IMR-90 (cell line): ENCODE measurements at regions not wholly inside any gene's neighbourhood (a gene's known extent, or its start where the extent isn't known, plus 50 kb on each side); places are given as distances from the start of the nearest gene placed in this dataset.

Experiments
- BHLHE40 ChIP-seq: fragments of 150-350 bp; IDR thresholded peaks from 2 replicates; pipeline ENCODE4 v1.6.1; 2016; ENCODE audit warnings: mild to moderate bottlenecking, low read depth, low read length
- CEBPB ChIP-seq: IDR thresholded peaks from 2 replicates; pipeline ENCODE4 v1.6.1; 2012; ENCODE audit warnings: low read depth, low read length, improper control_type of control experiment
- CHD1 ChIP-seq: IDR thresholded peaks from 2 replicates; pipeline ENCODE4 v1.6.1; 2012; ENCODE audit warnings: low read depth, low read length, improper control_type of control experiment
- MAFK ChIP-seq: IDR thresholded peaks from 2 replicates; pipeline ENCODE4 v1.6.1; 2012; ENCODE audit warnings: low read depth, low read length, improper control_type of control experiment
- MXI1 ChIP-seq: IDR thresholded peaks from 2 replicates; pipeline ENCODE4 v1.6.1; 2012; ENCODE audit warnings: low read depth, mild to moderate bottlenecking, low read length, moderate library complexity, borderline replicate concordance
- NFE2L2 ChIP-seq: fragments of 150-350 bp; IDR thresholded peaks from 2 replicates; pipeline ENCODE4 v1.6.1; 2016; ENCODE audit warnings: low read depth, mild to moderate bottlenecking, low read length
- POLR2A ChIP-seq: IDR thresholded peaks from 2 replicates; pipeline ENCODE4 v1.6.1; 2012; ENCODE audit warnings: mild to moderate bottlenecking, low read depth, low read length
- RAD21 ChIP-seq: IDR thresholded peaks from 2 replicates; pipeline ENCODE4 v1.6.1; 2012; ENCODE audit warnings: low read length, improper control_type of control experiment
- RCOR1 ChIP-seq: IDR thresholded peaks from 2 replicates; pipeline ENCODE4 v1.6.1; 2012; ENCODE audit warnings: mild to moderate bottlenecking, low read length, improper control_type of control experiment; ENCODE audit not compliant: insufficient replicate concordance
- RFX5 ChIP-seq: IDR thresholded peaks from 2 replicates; pipeline ENCODE4 v1.8.0; 2012; ENCODE audit warnings: low read depth, mild to moderate bottlenecking, low read length, moderate library complexity
- SMC3 ChIP-seq: fragments of 150-350 bp; IDR thresholded peaks from 2 replicates; pipeline ENCODE4 v1.6.1; 2016; ENCODE audit warnings: low read depth, mild to moderate bottlenecking, antibody characterized with exemption, low read length, moderate library complexity
- TF ChIP-seq, protein P1 (sequence below): conservative IDR thresholded peaks from 2 replicates; pipeline ENCODE4 v1.5.1; 2012; ENCODE audit warnings: mild to moderate bottlenecking, low read depth, low read length, improper control_type of control experiment
- TF ChIP-seq, protein P2 (sequence below): fragments of 150-350 bp; IDR thresholded peaks from 2 replicates; pipeline ENCODE4 v1.6.1; 2017; ENCODE audit warnings: mild to moderate bottlenecking, antibody characterized with exemption, low read length, low read depth

DNA sequence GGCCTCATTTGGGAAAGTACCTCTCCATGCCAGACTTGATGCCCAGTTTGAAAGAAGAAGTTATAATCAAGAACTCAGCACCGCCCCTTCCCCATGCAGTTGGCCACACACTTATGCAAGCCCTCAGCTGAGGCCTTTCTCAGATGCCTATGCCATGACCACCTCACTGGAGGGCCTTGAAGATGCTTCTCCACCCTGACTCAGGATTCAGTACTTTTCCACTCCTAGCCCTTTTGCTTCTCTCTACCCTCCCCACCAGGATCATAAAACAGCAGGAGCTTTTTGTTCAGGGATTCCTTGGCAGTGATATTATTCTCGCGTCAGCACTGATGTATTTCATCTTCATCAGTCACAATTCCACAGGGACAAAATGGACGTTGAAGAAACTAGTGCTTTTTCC is 313.5 kb downstream of the PYDC2 start:
- TF ChIP-seq, protein P1, sequence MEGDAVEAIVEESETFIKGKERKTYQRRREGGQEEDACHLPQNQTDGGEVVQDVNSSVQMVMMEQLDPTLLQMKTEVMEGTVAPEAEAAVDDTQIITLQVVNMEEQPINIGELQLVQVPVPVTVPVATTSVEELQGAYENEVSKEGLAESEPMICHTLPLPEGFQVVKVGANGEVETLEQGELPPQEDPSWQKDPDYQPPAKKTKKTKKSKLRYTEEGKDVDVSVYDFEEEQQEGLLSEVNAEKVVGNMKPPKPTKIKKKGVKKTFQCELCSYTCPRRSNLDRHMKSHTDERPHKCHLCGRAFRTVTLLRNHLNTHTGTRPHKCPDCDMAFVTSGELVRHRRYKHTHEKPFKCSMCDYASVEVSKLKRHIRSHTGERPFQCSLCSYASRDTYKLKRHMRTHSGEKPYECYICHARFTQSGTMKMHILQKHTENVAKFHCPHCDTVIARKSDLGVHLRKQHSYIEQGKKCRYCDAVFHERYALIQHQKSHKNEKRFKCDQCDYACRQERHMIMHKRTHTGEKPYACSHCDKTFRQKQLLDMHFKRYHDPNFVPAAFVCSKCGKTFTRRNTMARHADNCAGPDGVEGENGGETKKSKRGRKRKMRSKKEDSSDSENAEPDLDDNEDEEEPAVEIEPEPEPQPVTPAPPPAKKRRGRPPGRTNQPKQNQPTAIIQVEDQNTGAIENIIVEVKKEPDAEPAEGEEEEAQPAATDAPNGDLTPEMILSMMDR, result no peak
- no peak for TF ChIP-seq RFX5
- TF ChIP-seq, protein P2, sequence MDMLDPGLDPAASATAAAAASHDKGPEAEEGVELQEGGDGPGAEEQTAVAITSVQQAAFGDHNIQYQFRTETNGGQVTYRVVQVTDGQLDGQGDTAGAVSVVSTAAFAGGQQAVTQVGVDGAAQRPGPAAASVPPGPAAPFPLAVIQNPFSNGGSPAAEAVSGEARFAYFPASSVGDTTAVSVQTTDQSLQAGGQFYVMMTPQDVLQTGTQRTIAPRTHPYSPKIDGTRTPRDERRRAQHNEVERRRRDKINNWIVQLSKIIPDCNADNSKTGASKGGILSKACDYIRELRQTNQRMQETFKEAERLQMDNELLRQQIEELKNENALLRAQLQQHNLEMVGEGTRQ, result no peak
- TF ChIP-seq CHD1, result no peak
- no peak for TF ChIP-seq MAFK
- no peak for TF ChIP-seq POLR2A
- no peak for TF ChIP-seq NFE2L2
- TF ChIP-seq CEBPB, result no peak
- no peak for TF ChIP-seq MXI1
- no peak for TF ChIP-seq BHLHE40
- no peak for TF ChIP-seq RCOR1
- TF ChIP-seq RAD21, result no peak
- TF ChIP-seq SMC3, result no peak
